GM12865 (cell line): ENCODE measurements at regions not wholly inside any gene's neighbourhood (a gene's known extent, or its start where the extent isn't known, plus 50 kb on each side); places are given as distances from the start of the nearest gene placed in this dataset.

Experiments used
- DNase-seq: peaks from one replicate; pipeline ENCODE4 v3.0.0; 2010; ENCODE audit warnings: low read depth
- H3K4me3 ChIP-seq: 2 replicates; pipeline ENCODE4 v1.5.1; 2011; ENCODE audit warnings: mild to moderate bottlenecking, low read depth, low read length, control low read depth
- TF ChIP-seq, protein P1 (sequence below): IDR thresholded peaks from 2 replicates; pipeline ENCODE4 v1.5.1; 2011; ENCODE audit warnings: low read length, control low read depth, low read depth, inconsistent platforms; ENCODE audit not compliant: insufficient read depth; ENCODE audit errors: missing control alignments

DNA sequence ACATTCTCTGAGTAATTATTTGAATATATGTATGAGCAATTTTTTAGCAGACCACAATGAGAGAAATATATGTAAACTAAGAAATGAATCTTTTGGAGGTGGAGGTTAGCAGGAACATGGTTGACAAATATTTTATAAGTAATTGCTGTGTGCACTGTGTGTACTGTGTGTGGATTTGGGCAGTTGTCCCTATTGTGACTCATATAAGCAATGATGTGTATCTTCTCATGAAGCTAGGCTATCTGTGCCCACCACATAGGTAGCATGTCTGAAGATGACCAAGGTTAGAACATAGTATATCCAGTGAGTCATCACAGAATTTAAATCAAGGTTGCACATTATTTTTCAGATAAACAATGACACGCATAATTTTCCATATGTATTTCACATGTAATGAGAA lies 713.9 kb upstream of the GBE1 start:
- H3K4me3 ChIP-seq = no peak overlapping the region
- DNase-seq = no peak
- TF ChIP-seq, protein P1, sequence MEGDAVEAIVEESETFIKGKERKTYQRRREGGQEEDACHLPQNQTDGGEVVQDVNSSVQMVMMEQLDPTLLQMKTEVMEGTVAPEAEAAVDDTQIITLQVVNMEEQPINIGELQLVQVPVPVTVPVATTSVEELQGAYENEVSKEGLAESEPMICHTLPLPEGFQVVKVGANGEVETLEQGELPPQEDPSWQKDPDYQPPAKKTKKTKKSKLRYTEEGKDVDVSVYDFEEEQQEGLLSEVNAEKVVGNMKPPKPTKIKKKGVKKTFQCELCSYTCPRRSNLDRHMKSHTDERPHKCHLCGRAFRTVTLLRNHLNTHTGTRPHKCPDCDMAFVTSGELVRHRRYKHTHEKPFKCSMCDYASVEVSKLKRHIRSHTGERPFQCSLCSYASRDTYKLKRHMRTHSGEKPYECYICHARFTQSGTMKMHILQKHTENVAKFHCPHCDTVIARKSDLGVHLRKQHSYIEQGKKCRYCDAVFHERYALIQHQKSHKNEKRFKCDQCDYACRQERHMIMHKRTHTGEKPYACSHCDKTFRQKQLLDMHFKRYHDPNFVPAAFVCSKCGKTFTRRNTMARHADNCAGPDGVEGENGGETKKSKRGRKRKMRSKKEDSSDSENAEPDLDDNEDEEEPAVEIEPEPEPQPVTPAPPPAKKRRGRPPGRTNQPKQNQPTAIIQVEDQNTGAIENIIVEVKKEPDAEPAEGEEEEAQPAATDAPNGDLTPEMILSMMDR = no peak

GRCh38 chr3:82474711-82475110 lies 713.3 kb upstream of the GBE1 start:
- H3K4me3 ChIP-seq = no peak overlapping the region
- no peak for DNase-seq
- TF ChIP-seq, protein P1 = no peak

DNA sequence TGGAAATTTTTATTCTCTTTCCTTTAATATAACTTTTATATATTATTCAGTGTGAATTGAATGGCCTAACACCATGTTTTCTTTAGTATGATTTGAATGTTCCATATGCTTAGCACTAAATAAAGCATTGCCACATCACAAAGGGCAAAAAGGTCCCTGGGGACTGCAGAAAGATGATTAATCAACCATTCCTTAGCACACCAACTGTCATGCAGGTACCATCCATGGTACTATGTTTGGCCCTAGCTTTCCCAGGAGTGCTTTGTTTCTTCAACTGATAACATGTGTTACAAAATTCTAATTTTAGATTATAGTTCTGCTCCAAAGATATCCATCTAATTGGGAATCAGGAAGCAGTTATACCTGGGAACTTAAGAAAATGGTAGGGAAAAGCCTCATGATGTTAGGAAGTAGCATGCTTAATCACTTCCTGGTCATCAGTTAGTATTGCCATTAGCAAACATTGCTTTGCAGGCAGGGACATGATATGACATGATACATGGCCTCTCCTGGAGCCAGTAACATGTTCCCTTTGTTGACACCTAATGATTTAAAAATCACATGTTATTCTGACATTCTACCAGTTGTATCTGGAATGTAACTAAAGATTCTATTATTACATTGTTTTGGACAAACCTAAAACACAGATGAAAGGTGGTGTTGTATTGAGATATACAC lies 712.6 kb upstream of the GBE1 start:
- H3K4me3 ChIP-seq = no peak overlapping the region
- no peak for DNase-seq
- TF ChIP-seq, protein P1 = no peak

- TF ChIP-seq, protein P1 = no peak
- H3K4me3 ChIP-seq = no peak overlapping the region
- DNase-seq = no peak
Measured at GRCh38 chr3:82467051-82467450, 705.6 kb upstream of the GBE1 start.

DNA sequence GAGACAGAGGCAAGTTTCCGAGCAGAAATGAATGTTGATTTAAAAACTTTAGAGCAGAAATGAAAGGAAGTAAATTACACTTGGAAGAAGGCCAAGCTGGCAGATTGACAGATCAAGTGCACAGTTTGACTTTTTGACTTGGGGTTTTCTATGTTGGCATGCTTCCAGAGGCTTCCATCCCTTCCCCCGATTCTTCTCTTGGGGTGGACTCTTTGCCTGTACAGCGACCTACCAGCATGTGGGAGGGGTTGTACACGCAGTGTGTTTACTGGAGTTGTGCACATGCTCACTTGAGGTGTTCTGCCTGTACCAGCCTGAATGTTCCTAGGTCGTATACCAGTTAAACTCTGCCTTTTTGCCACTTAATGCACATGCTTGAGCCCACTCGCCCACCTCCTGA lies 701.5 kb upstream of the GBE1 start:
- H3K4me3 ChIP-seq = no peak overlapping the region
- DNase-seq = peak; percentile 58
- TF ChIP-seq, protein P1 = no peak

DNA sequence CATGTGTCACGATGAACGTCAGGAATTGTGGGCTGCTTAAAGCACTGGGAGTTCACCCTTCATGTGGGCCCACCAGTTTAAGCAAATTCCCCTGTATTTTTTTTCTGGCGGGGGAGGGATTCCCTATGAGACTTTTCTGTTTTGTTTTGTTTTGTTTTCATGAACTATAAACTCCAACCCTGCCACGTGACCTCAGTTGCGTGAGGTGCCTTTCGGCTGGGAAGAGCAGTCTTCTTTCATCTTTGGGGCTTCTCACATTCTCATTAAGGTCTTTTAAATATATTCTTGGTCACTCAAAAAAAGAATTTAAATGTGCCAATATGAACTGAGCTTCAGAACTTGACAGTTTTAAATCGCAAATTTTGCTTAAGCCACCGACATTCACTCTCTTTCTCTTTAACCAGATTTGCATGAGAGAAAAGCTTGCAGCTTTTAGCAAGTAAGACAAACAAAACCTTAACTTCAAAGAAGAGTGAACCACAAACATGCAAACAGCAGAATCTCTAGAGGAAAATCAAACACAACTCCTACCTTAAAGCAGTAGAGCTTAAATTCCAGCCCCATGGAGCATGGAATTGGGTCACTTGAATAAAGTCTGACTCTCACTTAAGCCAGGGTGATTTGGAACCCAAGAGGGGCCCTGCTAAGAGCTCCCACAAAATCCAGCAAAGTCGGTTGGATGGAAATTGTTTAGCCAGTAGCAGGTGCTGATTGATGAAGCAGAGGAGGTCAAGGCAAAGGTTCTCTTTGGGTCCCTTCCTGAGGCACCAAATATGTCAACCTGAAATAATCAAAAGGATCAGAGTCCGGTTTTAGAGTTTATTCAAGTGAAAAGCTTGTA lies 699.8 kb upstream of the GBE1 start:
- DNase-seq = peak; percentile 15
- H3K4me3 ChIP-seq = no peak overlapping the region; the same call in 1 of the 2 replicates
- TF ChIP-seq, protein P1 = no peak
